Glutamatergic neuron (in vitro differentiated cells): ENCODE measurements at regions not wholly inside any gene's neighbourhood (a gene's known extent, or its start where the extent isn't known, plus 50 kb on each side); places are given as distances from the start of the nearest gene placed in this dataset.

Experiments used
- DNase-seq: peaks from one replicate; pipeline ENCODE4 v3.0.0; 2022
- H3K27ac Mint-ChIP-seq: one replicate; pipeline ENCODE4 v1.8.0; 2020; ENCODE audit warnings: mild to moderate bottlenecking, mixed read lengths, inconsistent platforms; ENCODE audit not compliant: unreplicated experiment
- H3K27me3 Mint-ChIP-seq: one replicate; pipeline ENCODE4 v1.8.0; 2020; ENCODE audit warnings: mild to moderate bottlenecking, moderate library complexity, mixed read lengths, inconsistent platforms; ENCODE audit not compliant: unreplicated experiment
- H3K36me3 Mint-ChIP-seq: one replicate; pipeline ENCODE4 v1.8.0; 2020; ENCODE audit warnings: mild to moderate bottlenecking, mixed read lengths, inconsistent platforms; ENCODE audit not compliant: unreplicated experiment
- H3K4me1 Mint-ChIP-seq: one replicate; pipeline ENCODE4 v1.8.0; 2020; ENCODE audit warnings: mild to moderate bottlenecking, low read depth, mixed read lengths, inconsistent platforms; ENCODE audit not compliant: unreplicated experiment
- H3K4me3 Mint-ChIP-seq: one replicate; pipeline ENCODE4 v1.8.0; 2020; ENCODE audit warnings: mild to moderate bottlenecking, mixed read lengths, inconsistent platforms; ENCODE audit not compliant: unreplicated experiment
- H3K9me3 Mint-ChIP-seq: one replicate; pipeline ENCODE4 v1.8.0; 2020; ENCODE audit warnings: mild to moderate bottlenecking, moderate library complexity, mixed read lengths, inconsistent platforms; ENCODE audit not compliant: unreplicated experiment
- CTCF ChIP-seq: fragments of 200-600 bp; sonication (generic); IDR thresholded peaks from one replicate; pipeline ENCODE4 v1.5.0; 2021; ENCODE audit not compliant: partially characterized antibody, unreplicated experiment

DNA sequence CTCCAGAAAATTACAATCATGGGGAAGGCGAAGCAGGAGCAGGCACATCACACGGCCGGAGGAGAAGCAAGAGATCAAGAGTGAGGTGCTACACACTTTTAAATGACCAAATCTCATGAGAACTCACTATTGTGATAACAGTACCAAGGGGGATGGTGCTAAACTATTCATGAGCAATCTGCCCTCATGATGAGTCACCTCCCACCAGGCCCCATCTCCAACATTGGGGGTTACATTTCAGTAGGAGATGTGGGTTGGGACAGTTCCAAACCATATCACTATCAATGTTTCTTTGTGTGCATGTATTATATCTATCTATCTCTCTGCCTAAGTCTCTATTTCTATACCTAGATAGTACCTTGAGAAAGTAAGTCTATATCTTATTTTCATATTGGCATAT, 724.8 kb downstream of the CDH11 start:
- Mint-ChIP-seq H3K27me3 (no peaks in the 10 kb centered on the region), H3K4me1 (no peaks in the 10 kb centered on the region), H3K27ac (no peak overlapping the region), H3K4me3 (no peak overlapping the region), H3K9me3 (no peaks in the 10 kb centered on the region), H3K36me3 (no peaks in the 10 kb centered on the region)
- no peak for TF ChIP-seq CTCF
- DNase-seq, result no peak

GRCh38 chr16:64394061-64394460, 727.8 kb downstream of the CDH11 start:
- no peak overlapping the region for H3K4me3 Mint-ChIP-seq
- no peaks in the 10 kb centered on the region for H3K36me3 Mint-ChIP-seq
- H3K27ac Mint-ChIP-seq, result no peak overlapping the region
- H3K9me3 Mint-ChIP-seq, result no peaks in the 10 kb centered on the region
- H3K27me3 Mint-ChIP-seq, result no peaks in the 10 kb centered on the region
- no peak for DNase-seq
- no peaks in the 10 kb centered on the region for H3K4me1 Mint-ChIP-seq
- no peak for TF ChIP-seq CTCF

DNA sequence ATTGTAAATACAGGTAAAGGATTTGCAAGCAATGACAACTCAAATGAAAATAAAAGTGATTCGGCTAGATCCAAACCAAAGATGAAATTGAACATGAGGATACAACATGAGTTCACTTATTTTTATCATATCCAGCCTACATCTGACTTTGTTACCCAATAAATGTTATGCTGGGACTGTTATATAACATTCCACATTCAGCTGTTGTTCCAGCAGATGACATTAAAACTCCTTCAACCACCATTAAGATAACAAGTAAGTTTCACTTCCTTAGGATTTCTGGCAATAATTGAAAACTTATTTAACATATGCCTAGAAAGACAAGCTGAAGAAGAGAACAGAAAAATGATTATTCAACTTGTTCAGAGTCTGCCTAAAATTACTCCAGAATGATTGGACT, 729.4 kb downstream of the CDH11 start:
- DNase-seq, result no peak
- H3K27ac Mint-ChIP-seq, result no peak overlapping the region
- H3K36me3 Mint-ChIP-seq, result no peaks in the 10 kb centered on the region
- no peak overlapping the region for H3K4me3 Mint-ChIP-seq
- no peaks in the 10 kb centered on the region for H3K4me1 Mint-ChIP-seq
- no peaks in the 10 kb centered on the region for H3K9me3 Mint-ChIP-seq
- no peak for TF ChIP-seq CTCF
- no peaks in the 10 kb centered on the region for H3K27me3 Mint-ChIP-seq

DNA sequence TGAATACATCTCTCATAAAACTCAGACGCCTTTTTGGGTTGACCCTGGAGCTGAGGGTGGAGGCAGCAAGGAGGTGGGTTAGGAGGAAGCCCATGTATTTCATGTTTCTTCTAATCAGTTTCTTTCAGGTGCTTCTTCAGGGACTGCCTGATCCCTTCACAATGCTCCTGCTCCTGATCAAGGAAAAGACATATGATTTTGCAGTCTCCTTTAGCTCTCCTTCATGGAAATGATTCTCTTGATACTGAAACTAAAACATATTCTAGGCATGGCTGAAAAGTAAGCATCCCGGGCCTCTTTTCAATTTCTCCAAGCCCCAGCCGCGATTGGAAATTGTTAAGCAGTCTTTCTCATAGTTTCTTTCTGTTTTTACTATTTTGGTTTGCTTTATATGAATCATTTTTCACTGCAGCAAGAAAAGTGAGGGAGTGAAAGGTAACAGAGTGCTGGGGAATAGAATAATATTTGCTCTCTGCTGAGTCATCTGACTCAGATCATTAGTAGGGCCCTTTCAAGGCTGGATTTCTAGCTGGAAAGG, 730.7 kb downstream of the CDH11 start:
- Mint-ChIP-seq H3K4me3 (no peak overlapping the region), H3K27me3 (no peaks in the 10 kb centered on the region), H3K27ac (no peak overlapping the region)

GRCh38 chr16:64390102-64390501, 731.8 kb downstream of the CDH11 start:
- TF ChIP-seq CTCF, result no peak
- H3K4me3 Mint-ChIP-seq, result no peak overlapping the region
- H3K36me3 Mint-ChIP-seq, result no peaks in the 10 kb centered on the region
- no peaks in the 10 kb centered on the region for H3K27me3 Mint-ChIP-seq
- no peak for DNase-seq
- no peaks in the 10 kb centered on the region for H3K9me3 Mint-ChIP-seq
- no peaks in the 10 kb centered on the region for H3K4me1 Mint-ChIP-seq
- no peak overlapping the region for H3K27ac Mint-ChIP-seq

More for the DNA sequence above, 730.7 kb downstream of the CDH11 start:
- no peaks in the 10 kb centered on the region for H3K36me3 Mint-ChIP-seq
- H3K9me3 Mint-ChIP-seq, result no peaks in the 10 kb centered on the region
- no peak for TF ChIP-seq CTCF
- no peak for DNase-seq
- no peaks in the 10 kb centered on the region for H3K4me1 Mint-ChIP-seq
